Fibroblast of skin of scalp (primary cell): ENCODE measurements at regions not wholly inside any gene's neighbourhood (a gene's known extent, or its start where the extent isn't known, plus 50 kb on each side); places are given as distances from the start of the nearest gene placed in this dataset.
A peak's percentile ranks its signal among the peaks of the same experiment; 100 is the strongest.
"Not testable (repeated sequence)": the region's sequence is repeated elsewhere in the genome, so short reads cannot be mapped to it uniquely, and the experiment has no call there.

Experiments used
- DNase-seq: peaks from one replicate; pipeline ENCODE4 v3.0.0-alpha.2; 2013

- DNase-seq = no peak
Measured at GRCh38 chr9:78438780-78439179, 141.9 kb downstream of the PSAT1 start.

DNA sequence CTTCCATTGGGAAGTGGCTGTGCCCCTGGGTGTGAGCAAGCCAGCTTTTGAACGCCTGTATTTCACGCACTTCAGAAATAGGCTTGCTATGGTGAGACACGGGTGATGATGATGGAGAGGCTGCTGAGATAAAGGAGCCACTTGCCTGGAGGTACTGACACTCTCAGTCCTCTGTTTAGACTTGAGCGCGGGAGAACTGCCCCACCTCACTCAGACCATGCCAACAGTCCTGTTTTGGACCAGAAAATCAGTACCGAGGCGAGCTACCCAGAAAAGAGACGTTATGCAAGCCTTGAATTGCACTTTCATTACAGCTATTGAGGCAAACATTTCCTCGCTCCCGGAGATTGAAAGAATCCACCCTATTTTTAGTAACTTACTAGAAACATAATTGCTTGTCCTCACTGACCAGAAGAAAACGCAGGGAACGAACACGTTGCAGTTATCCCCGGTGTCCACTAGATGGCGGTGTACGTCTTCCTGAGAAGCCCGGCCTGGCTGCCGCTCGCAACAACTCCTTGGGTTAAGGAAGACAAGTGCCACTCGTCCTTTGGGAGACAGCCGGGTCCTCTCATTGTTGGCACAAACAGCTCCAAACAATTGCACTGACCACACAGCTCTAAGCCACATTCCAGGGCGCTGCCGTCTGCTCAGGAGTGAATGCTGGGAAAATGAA lies 142.4 kb downstream of the PSAT1 start:
- peak; percentile 90 for DNase-seq

DNA sequence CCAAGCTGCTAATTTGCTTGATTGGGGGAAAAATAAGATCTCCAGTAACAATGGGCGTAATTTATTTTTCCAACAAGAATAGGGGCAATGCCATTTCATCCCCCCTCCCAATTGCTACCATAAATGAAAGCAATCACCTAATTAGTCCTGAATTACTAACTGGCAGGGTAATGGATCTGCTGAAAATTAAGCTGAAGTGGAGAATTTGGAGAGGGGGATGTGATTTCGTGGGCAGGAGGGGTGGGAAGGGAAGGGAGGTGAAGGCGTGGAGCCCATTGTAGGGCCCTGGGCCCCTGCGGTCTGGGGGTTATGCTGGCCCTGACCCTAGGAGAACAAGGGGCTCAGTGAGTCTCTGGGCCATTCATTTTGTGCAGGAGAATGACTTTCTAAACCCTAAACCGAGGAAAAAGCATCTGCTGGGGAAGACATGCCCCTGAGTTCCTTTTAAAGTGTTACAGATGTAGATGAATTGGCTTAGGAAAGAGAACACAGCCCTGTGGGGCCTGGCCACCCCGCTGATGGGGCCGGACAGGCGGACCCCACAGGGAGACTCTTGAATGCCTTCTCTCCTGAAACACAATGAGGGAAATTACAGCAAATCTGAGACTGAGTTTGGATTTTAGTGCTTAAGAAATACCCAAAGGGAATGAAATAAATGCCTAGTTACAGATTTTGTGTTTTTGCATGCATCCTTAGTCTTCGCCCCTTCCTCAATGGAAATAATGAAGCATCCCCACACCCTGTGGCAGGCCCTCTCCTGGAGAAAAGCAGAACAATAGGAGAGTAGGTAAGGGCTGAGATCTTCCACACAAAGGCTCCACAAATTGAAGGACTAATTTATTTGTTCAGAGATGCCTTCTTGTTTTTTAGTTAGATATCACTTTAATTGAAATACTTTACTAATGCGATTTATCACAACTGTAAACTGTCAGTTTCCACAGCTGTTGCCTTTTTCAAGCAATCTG lies 143.2 kb downstream of the PSAT1 start:
- DNase-seq = peak; percentile 30

GRCh38 chr9:78441396-78441795 lies 144.5 kb downstream of the PSAT1 start:
- no peak for DNase-seq

DNA sequence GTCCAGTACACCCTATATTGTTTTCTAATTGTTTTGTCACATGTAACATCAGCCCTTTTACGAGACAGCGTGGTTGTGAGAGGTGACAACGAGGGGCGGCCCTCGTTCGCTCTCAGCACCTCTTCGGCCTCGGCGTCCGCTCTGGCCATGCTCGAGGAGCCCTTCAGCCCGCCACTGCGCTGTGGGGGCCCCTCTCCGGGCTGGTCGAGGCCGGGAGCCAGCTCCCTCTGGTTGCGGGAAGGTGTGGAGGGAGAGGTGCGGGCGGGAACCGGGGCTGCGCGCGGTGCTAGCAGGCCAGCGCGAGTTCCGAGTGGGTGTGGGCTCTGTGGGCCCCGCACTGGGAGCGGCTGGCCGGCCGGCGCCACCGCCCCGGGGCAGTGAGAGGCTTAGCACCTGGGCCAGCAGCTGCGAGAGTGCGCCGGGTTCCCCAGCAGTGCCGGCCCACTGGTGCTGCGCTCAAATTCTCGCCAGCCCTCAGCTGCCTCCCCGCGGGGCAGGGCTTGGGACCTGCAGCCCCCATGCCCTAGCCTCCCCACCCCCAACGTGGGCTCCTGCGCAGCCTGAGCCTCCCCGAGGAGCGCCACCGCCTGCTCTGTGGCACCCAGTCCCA lies 145.0 kb downstream of the PSAT1 start:
- DNase-seq = no peak

DNA sequence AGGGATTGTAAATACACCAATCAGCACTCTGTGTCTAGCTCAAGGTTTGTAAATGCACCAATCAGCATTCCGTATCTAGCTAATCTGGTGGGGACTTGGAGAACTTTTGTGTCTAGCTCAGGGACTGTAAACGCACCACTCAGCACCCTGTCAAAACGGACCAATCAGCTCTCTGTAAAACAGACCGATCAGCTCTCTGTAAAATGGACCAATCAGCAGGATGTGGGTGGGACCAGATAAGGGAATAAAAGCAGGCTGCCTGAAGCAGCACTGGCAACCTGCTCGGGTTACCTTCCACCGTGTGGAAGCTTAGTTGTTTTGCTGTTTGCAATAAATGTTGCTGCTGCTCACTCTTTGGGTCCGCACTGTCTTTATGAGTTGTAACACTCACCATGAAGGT lies 145.7 kb downstream of the PSAT1 start:
- DNase-seq = not testable (repeated sequence)

GRCh38 chr9:78443946-78444345 lies 147.0 kb downstream of the PSAT1 start:
- DNase-seq = peak; percentile 47

- DNase-seq = no peak
Measured at GRCh38 chr9:78448960-78449673, 152.2 kb downstream of the PSAT1 start.

DNA sequence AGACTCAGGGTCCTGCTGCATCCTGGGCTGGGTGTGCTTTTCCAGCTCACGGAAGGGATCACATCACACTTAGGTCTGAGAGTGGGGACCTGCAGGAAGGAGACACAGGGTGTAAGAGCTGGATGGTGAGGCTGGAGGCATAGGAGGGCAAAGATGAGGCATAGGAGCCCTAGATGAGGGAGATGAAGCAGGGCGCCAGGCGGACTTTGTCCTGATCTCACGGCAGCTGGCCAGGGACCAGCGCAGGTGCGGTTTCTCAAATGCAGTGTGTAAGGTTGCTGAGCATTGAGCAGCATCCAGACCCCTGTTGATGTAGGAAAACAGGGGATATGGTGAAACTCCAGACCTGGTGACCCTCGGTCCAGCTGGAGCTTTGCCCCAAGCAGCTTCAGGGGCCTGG lies 156.5 kb downstream of the PSAT1 start:
- no peak for DNase-seq

GRCh38 chr9:78462611-78463010 lies 165.7 kb downstream of the PSAT1 start:
- DNase-seq = no peak

GRCh38 chr9:78463750-78464149 lies 166.8 kb downstream of the PSAT1 start:
- no peak for DNase-seq

DNA sequence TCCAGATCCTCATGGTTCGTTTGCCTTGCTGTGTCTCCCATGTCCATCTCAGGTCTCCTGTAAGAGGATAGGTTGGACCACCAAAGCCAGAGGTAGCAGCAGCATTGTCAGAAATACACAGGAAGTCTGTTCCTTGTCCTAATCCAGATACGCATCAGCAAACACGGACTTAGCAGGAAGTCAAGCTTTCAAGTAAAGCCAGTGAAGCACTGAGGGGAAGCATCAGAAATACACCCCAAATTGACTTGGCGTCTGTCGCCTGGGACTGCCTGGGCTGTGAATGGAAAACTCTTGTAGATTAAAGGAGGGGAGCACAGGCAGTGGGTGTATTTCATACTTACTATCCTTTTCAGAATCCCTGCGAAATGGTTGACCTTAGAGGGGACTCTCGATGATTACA lies 171.3 kb downstream of the PSAT1 start:
- DNase-seq = no peak

DNA sequence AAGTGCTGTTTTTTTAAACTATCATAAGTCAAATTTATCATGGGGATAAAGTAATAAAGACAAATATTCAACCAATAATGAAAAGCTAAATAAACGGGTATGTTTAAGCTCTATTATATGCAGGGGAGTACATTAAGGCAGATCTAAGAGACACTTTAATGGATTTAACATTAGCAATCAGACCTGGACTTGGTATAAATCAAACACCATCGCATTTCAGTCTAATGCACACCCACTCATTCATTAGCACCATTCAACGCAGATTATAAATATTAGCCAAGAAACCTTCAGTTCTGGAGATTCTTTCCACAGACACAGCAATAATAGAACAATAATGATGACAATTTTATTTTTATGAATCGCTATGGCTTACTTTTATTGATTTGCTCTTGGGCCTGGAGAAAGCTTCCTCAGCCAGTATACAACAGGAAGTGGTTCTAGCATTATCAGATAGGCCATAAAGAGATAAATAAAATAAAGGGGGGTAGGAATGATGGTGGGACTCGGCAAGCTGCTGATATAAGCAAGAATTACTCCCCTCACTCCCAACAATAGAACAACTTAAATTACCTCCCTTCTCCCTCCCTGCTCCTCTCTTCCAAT lies 172.2 kb downstream of the PSAT1 start:
- no peak for DNase-seq

DNA sequence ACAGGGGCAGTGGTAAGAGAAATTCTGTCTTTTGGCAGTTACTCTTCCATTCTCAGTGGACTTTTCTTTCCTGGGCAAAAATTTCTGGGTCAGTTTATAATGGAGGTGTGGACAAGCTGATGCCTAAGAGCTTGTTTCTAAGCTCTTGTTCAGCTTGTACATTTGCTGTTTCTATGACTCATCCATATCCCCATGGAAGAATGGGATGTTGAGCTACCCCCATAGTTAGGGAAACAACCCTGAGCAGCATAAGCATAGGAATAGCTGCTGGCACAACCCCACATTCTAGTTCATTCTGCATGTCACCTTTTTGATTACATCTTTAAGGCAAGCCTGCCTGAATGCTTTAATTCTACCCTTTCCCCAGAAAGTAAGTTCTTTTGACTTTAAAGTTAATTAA lies 173.3 kb downstream of the PSAT1 start:
- DNase-seq = peak; percentile 14

DNA sequence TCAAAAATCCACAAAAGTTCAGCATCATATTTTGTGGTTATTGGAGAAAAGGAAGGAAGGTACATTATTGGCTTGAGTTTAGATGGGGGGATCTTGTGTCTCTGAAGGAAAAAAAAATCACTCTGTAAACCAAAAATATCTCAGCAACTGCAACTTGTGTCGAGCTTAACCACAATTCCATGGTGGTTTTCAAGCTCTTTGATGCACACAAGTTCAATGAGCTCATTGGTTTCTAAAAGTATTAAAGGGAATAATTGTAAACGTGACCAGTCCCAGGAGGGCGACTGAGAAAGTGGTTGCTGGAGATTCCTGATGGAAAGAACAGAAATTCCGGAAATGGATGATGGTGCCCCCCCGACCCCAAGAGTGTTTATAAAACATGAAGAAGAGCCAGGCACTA lies 173.8 kb downstream of the PSAT1 start:
- peak; percentile 3 for DNase-seq

- DNase-seq = no peak
Measured at GRCh38 chr9:78472111-78472510, 175.2 kb downstream of the PSAT1 start.

DNA sequence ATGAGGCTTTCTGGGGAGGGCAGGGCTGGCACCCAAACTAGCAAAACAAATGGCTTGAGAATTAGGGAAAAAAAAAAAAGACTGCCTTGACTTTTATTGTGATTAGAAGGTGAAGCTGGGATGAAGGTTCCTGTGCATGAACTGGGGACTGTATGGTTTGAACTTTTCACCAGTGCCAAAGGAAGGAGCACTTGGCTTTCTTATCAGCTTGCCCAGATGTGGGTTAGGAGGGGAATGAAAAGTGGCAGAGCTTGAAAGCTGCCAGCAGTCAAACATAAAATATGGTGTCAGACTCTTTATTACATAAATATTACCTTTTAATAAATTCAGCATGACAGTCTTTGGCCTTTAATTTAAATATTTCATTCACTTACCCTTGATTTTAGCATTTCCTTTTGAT lies 182.5 kb downstream of the PSAT1 start:
- no peak for DNase-seq

DNA sequence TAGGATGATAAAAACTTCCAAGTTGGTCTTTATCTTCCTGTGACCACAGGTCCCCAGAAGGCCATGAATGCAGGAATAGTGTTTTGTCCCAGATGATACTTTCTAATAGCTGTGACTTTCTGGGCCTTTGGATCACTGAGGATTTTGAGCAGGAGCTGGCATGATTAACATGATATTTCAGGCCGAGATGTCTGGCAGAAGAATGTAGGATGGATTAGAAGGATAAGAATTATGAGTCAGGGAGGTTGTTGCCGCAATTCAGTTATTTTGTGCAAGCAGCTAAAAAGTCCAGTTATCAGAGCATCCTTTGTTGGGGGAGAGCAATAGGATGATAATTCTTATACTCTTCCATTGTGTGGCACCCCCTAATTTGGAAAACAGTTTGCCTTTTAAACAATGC lies 189.7 kb downstream of the PSAT1 start:
- no peak for DNase-seq

GRCh38 chr9:78490231-78490630 lies 193.3 kb downstream of the PSAT1 start:
- peak; percentile 2 for DNase-seq

DNA sequence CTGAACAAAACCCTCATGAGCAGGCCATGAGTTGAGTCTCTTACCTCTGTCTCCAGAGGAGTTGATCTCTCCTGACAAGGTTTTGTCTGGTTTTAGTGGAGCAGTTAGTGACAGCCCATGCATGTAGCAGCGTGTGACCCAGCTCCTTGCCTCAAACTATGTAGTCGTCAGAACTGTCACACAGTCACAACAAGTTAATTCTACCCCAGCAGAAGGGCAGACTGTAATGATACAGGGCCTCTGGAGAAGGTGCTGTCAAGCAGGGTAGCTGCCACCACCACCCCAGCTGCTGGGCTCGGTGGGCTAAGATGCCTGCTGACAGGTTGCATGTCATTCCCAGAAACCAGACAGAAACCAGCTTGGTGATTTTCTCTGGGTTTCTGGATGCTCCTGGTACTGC lies 194.5 kb downstream of the PSAT1 start:
- no peak for DNase-seq

- no peak for DNase-seq
Measured at GRCh38 chr9:78493166-78493742, 196.3 kb downstream of the PSAT1 start.

- DNase-seq = no peak
Measured at GRCh38 chr9:78502566-78502965, 205.6 kb downstream of the PSAT1 start.
